ENCODE measurements at regions not wholly inside any gene's neighbourhood (a gene's known extent, or its start where the extent isn't known, plus 50 kb on each side); places are given as distances from the start of the nearest gene placed in this dataset.

- Histone ChIP-seq H3K4me1 (ENCODE audit: insufficient read depth, low read length, poor library complexity, severe bottlenecking) (no peaks in the 10 kb centered on the region), H3K36me3 (ENCODE audit: insufficient read depth, low read length) (no peaks in the 10 kb centered on the region), H3K79me2 (ENCODE audit: insufficient read depth, low read depth, low read length) (no peaks in the 10 kb centered on the region), H2AFZ (ENCODE audit: low read length) (no peak overlapping the region), H3K9me3 (ENCODE audit: low read length) (no peaks in the 10 kb centered on the region), H3K4me3 (ENCODE audit: low read depth, low read length, poor library complexity, severe bottlenecking) (no peak overlapping the region), H4K20me1 (ENCODE audit: insufficient read depth, low read length) (no peaks in the 10 kb centered on the region), H3K27ac (ENCODE audit: low read depth, low read length, poor library complexity, severe bottlenecking) (no peak overlapping the region), H3K9me2 (ENCODE audit: insufficient read depth, low read length) (no peaks in the 10 kb centered on the region; the same call in 1 of the 2 replicates), H3K4me2 (ENCODE audit: low read length) (no peak overlapping the region)
- intact Hi-C loops (cut with micrococcal nuclease; ENCODE audit: unreplicated experiment) = no loop called here
- CTCF ChIA-PET (ENCODE audit: unreplicated experiment) = no interaction called here
- no peak for TF ChIP-seq EZH2phosphoT487 (IDR thresholded peaks at IDR 0.05; ENCODE audit: borderline replicate concordance, low read depth, low read length)
- TF ChIP-seq CTCF (conservative IDR thresholded peaks at IDR 0.05; ENCODE audit: low read length) = 0 out of 2 replicates have a peak, but pooled peaks have one; percentile 37
- no peak for DNase-seq (ENCODE audit: low spot score)
- POLR2A ChIA-PET = no interaction called here
- no TSS peak for BruUV-seq (replicated peaks)
Measured at GRCh38 chr5:86807046-86808031, 189.6 kb downstream of the COX7C start.

GRCh38 chr5:86814315-86814714 is 196.6 kb downstream of the COX7C start:
- H3K79me2 ChIP-seq (ENCODE audit: insufficient read depth, low read depth, low read length) = no peaks in the 10 kb centered on the region
- H3K9me2 ChIP-seq (ENCODE audit: insufficient read depth, low read length) = no peaks in the 10 kb centered on the region
- intact Hi-C loops (cut with micrococcal nuclease; ENCODE audit: unreplicated experiment) = no loop called here
- no peaks in the 10 kb centered on the region for H3K36me3 ChIP-seq (ENCODE audit: insufficient read depth, low read length)
- no peaks in the 10 kb centered on the region for H4K20me1 ChIP-seq (ENCODE audit: insufficient read depth, low read length)
- CTCF ChIA-PET (ENCODE audit: unreplicated experiment) = no interaction called here
- no peak overlapping the region for H3K4me2 ChIP-seq (ENCODE audit: low read length)
- no peaks in the 10 kb centered on the region for H3K9me3 ChIP-seq (ENCODE audit: low read length)
- H3K4me3 ChIP-seq (ENCODE audit: low read depth, low read length, poor library complexity, severe bottlenecking) = no peak overlapping the region
- DNase-seq (ENCODE audit: low spot score) = no peak
- no peaks in the 10 kb centered on the region for H3K4me1 ChIP-seq (ENCODE audit: insufficient read depth, low read length, poor library complexity, severe bottlenecking)
- TF ChIP-seq CTCF (conservative IDR thresholded peaks at IDR 0.05; ENCODE audit: low read length) = no peak
- no peak for TF ChIP-seq EZH2phosphoT487 (IDR thresholded peaks at IDR 0.05; ENCODE audit: borderline replicate concordance, low read depth, low read length)
- H2AFZ ChIP-seq (ENCODE audit: low read length) = no peak overlapping the region
- no TSS peak for BruUV-seq (replicated peaks)
- POLR2A ChIA-PET = no interaction called here
- no peak overlapping the region for H3K27ac ChIP-seq (ENCODE audit: low read depth, low read length, poor library complexity, severe bottlenecking)

- no peaks in the 10 kb centered on the region for H3K9me2 ChIP-seq (ENCODE audit: insufficient read depth, low read length)
- no peak overlapping the region for H2AFZ ChIP-seq (ENCODE audit: low read length)
- intact Hi-C loops (cut with micrococcal nuclease; ENCODE audit: unreplicated experiment) = no loop called here
- H3K4me1 ChIP-seq (ENCODE audit: insufficient read depth, low read length, poor library complexity, severe bottlenecking) = no peaks in the 10 kb centered on the region
- no peak for DNase-seq (ENCODE audit: low spot score)
- no peak overlapping the region for H3K27ac ChIP-seq (ENCODE audit: low read depth, low read length, poor library complexity, severe bottlenecking)
- no TSS peak for BruUV-seq (replicated peaks)
- no peak overlapping the region for H3K4me2 ChIP-seq (ENCODE audit: low read length)
- no peaks in the 10 kb centered on the region for H4K20me1 ChIP-seq (ENCODE audit: insufficient read depth, low read length)
- no peaks in the 10 kb centered on the region for H3K79me2 ChIP-seq (ENCODE audit: insufficient read depth, low read depth, low read length)
- POLR2A ChIA-PET = no interaction called here
- CTCF ChIA-PET (ENCODE audit: unreplicated experiment) = no interaction called here
- TF ChIP-seq CTCF (conservative IDR thresholded peaks at IDR 0.05; ENCODE audit: low read length) = no peak
- TF ChIP-seq EZH2phosphoT487 (IDR thresholded peaks at IDR 0.05; ENCODE audit: borderline replicate concordance, low read depth, low read length) = no peak
- H3K4me3 ChIP-seq (ENCODE audit: low read depth, low read length, poor library complexity, severe bottlenecking) = no peak overlapping the region
- no peaks in the 10 kb centered on the region for H3K36me3 ChIP-seq (ENCODE audit: insufficient read depth, low read length)
- no peaks in the 10 kb centered on the region for H3K9me3 ChIP-seq (ENCODE audit: low read length)
Measured at GRCh38 chr5:86814907-86815306, 197.2 kb downstream of the COX7C start.

Measured in OCI-LY7 (cell line).